CD14-positive monocyte (primary cell): ENCODE measurements at regions not wholly inside any gene's neighbourhood (a gene's known extent, or its start where the extent isn't known, plus 50 kb on each side); places are given as distances from the start of the nearest gene placed in this dataset.

Experiments used
- DNase-seq, 3 donors: peaks; one replicate each; pipeline ENCODE4 v3.0.0-alpha.2; 2011 to 2022
- H2AFZ ChIP-seq: 2 replicates; pipeline ENCODE4 v1.6.0; 2012; ENCODE audit warnings: mild to moderate bottlenecking, low read depth, low read length, inconsistent platforms; ENCODE audit not compliant: insufficient read depth, poor library complexity, severe bottlenecking
- H3K27ac ChIP-seq, 2 donors: 1 replicate in 1 of 2; 2 replicates in 1 of 2; pipeline ENCODE4 v1.5.1; 2012 to 2013; ENCODE audit warnings: low read length in 2 of 2, control low read depth in 1 of 2, inconsistent platforms in 1 of 2, low read depth in 1 of 2, mild to moderate bottlenecking in 1 of 2
- H3K27me3 ChIP-seq, 2 donors: one replicate each; pipeline versions ENCODE4 v1.6.0 to v1.6.1; 2011 to 2013; ENCODE audit warnings: low read length in 2 of 2; ENCODE audit not compliant: control insufficient read depth in 2 of 2, insufficient read depth in 2 of 2
- H3K36me3 ChIP-seq, 2 donors: replicated peaks in 1 of 2; 1 replicate in 1 of 2; 2 replicates in 1 of 2; pipeline versions ENCODE4 v1.5.1 to v1.6.1; 2012 to 2013; ENCODE audit warnings: low read length in 2 of 2, control low read depth in 1 of 2, inconsistent platforms in 1 of 2, mild to moderate bottlenecking in 1 of 2; ENCODE audit not compliant: insufficient read depth in 2 of 2, control insufficient read depth in 1 of 2
- H3K4me1 ChIP-seq, 2 donors: 1 replicate in 1 of 2; 2 replicates in 1 of 2; pipeline versions ENCODE4 v1.5.1 to v1.6.1; 2012 to 2013; ENCODE audit warnings: low read length in 2 of 2, control low read depth in 1 of 2, inconsistent platforms in 1 of 2, mild to moderate bottlenecking in 1 of 2, moderate library complexity in 1 of 2; ENCODE audit not compliant: insufficient read depth in 2 of 2, control insufficient read depth in 1 of 2
- H3K4me2 ChIP-seq: replicated peaks from 2 replicates; pipeline ENCODE3; 2012; ENCODE audit warnings: low read length, moderate library complexity, mild to moderate bottlenecking; ENCODE audit not compliant: poor library complexity, severe bottlenecking; ENCODE audit errors: extremely low read depth
- H3K4me3 ChIP-seq, 3 experiments: fragments of 200-600 bp in 1 of 3; sonication (generic) in 1 of 3; replicated peaks in 1 of 3; 1 replicate in 2 of 3; 2 replicates in 1 of 3; pipeline ENCODE4 v1.5.1; 2011 to 2013; ENCODE audit warnings: low read length in 3 of 3, mild to moderate bottlenecking in 3 of 3, control low read depth in 2 of 3, low read depth in 2 of 3, inconsistent platforms in 1 of 3, moderate library complexity in 1 of 3
- H3K79me2 ChIP-seq: 2 replicates; pipeline ENCODE4 v1.6.0; 2012; ENCODE audit warnings: mild to moderate bottlenecking, control low read depth, inconsistent platforms, low read length, moderate library complexity; ENCODE audit not compliant: insufficient read depth
- H3K9ac ChIP-seq: 2 replicates; pipeline ENCODE4 v1.6.0; 2017; ENCODE audit warnings: low read length, mild to moderate bottlenecking; ENCODE audit not compliant: insufficient read depth, poor library complexity, severe bottlenecking
- H3K9me3 ChIP-seq, 2 donors: replicated peaks in 1 of 2; 1 replicate in 1 of 2; 2 replicates in 1 of 2; pipeline versions ENCODE4 v1.5.1 to v1.6.1; 2012 to 2013; ENCODE audit warnings: low read length in 2 of 2, control low read depth in 1 of 2; ENCODE audit not compliant: control insufficient read depth in 1 of 2, insufficient read depth in 1 of 2
- H4K20me1 ChIP-seq: 2 replicates; pipeline ENCODE4 v1.6.0; 2012; ENCODE audit warnings: mild to moderate bottlenecking, low read length, control low read depth, moderate library complexity; ENCODE audit not compliant: insufficient read depth
- H3K27ac Mint-ChIP-seq, 7 donors: one replicate each; pipeline ENCODE4 v1.8.0; 2020; ENCODE audit warnings: mild to moderate bottlenecking in 7 of 7, mixed read lengths in 7 of 7, moderate library complexity in 6 of 7, inconsistent platforms in 2 of 7
- H3K27me3 Mint-ChIP-seq, 3 donors: one replicate each; pipeline ENCODE4 v1.8.0; 2021 to 2022; ENCODE audit warnings: low read depth in 3 of 3, mild to moderate bottlenecking in 3 of 3, mixed read lengths in 3 of 3, moderate library complexity in 3 of 3, inconsistent platforms in 1 of 3
- H3K36me3 Mint-ChIP-seq, 2 donors: one replicate each; pipeline ENCODE4 v1.8.0; 2020; ENCODE audit warnings: mixed read lengths in 2 of 2, inconsistent platforms in 1 of 2, mild to moderate bottlenecking in 1 of 2
- H3K4me1 Mint-ChIP-seq: one replicate; pipeline ENCODE4 v1.8.0; 2020; ENCODE audit warnings: mild to moderate bottlenecking, mixed read lengths
- H3K4me3 Mint-ChIP-seq, 2 donors: one replicate each; pipeline ENCODE4 v1.8.0; 2020; ENCODE audit warnings: mild to moderate bottlenecking in 2 of 2, mixed read lengths in 2 of 2, moderate library complexity in 1 of 2
- H3K9me3 Mint-ChIP-seq, 7 donors: one replicate each; pipeline ENCODE4 v1.8.0; 2020 to 2022; ENCODE audit warnings: mixed read lengths in 7 of 7, mild to moderate bottlenecking in 6 of 7, moderate library complexity in 6 of 7, inconsistent platforms in 2 of 7
- WGBS: methylation state at CpG from one replicate; pipeline ENCODE4 v1.1.5; 2013; ENCODE audit warnings: missing lambda C conversion rate; ENCODE audit not compliant: insufficient coverage; 5-methylcytosine and 5-hydroxymethylcytosine counted together
- intact Hi-C, 2 donors: fragments of 100-400 bp; cut with micrococcal nuclease; formaldehyde crosslinking; loops; one replicate each; pipeline versions ENCODE4 v1.15.0 to v1.15.1; 2023
- TF ChIP-seq, protein P1 (sequence below): fragments of 200-600 bp; IDR thresholded peaks from one replicate; pipeline ENCODE4 v1.8.0; 2022; ENCODE audit warnings: antibody characterized with exemption, mild to moderate bottlenecking

DNA sequence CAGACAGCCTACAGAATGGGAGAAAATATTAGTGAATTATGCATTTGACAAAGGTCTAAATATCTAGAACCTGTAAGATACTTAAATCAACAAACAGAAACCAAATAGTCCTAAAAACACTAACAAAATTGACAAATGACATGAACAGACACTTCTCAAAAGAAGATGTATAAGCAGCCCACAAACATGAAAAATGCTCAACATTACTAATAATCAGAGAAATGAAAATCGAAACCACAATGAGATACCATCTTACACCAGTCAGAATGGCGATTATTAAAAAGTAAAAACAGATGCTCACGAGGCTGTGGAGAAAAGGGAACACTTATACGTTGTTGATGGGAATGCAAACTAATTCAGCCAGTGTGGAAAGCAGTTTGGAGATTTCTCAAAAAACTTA lies 1186.8 kb downstream of the DTWD2 start:
- Histone ChIP-seq H3K4me3 (no peak overlapping the region), H3K4me1 (no peaks in the 10 kb centered on the region), H3K27ac (no peak overlapping the region), H4K20me1 (no peaks in the 10 kb centered on the region), H3K9me3 (no peaks in the 10 kb centered on the region), H3K4me2 (no peak overlapping the region), H3K27me3 (no peaks in the 10 kb centered on the region), H2AFZ (no peak overlapping the region), H3K79me2 (no peaks in the 10 kb centered on the region), H3K9ac (no peak overlapping the region), H3K36me3 (no peaks in the 10 kb centered on the region)
- no peaks in the 10 kb centered on the region for H3K4me1 Mint-ChIP-seq
- intact Hi-C loops, result no loop called here
- TF ChIP-seq, protein P1, sequence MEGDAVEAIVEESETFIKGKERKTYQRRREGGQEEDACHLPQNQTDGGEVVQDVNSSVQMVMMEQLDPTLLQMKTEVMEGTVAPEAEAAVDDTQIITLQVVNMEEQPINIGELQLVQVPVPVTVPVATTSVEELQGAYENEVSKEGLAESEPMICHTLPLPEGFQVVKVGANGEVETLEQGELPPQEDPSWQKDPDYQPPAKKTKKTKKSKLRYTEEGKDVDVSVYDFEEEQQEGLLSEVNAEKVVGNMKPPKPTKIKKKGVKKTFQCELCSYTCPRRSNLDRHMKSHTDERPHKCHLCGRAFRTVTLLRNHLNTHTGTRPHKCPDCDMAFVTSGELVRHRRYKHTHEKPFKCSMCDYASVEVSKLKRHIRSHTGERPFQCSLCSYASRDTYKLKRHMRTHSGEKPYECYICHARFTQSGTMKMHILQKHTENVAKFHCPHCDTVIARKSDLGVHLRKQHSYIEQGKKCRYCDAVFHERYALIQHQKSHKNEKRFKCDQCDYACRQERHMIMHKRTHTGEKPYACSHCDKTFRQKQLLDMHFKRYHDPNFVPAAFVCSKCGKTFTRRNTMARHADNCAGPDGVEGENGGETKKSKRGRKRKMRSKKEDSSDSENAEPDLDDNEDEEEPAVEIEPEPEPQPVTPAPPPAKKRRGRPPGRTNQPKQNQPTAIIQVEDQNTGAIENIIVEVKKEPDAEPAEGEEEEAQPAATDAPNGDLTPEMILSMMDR, result no peak
- no peak overlapping the region for H3K4me3 Mint-ChIP-seq
- H3K36me3 Mint-ChIP-seq, result no peaks in the 10 kb centered on the region
- no CpG with 5 or more reads among the region's 4 CpGs for WGBS
- H3K9me3 Mint-ChIP-seq, result peaks cover 0 to 9% (median 0%) of the 10 kb centered on the region in 7 donors
- no peak overlapping the region for H3K27ac Mint-ChIP-seq
- no peaks in the 10 kb centered on the region for H3K27me3 Mint-ChIP-seq
- no peak for DNase-seq

DNA sequence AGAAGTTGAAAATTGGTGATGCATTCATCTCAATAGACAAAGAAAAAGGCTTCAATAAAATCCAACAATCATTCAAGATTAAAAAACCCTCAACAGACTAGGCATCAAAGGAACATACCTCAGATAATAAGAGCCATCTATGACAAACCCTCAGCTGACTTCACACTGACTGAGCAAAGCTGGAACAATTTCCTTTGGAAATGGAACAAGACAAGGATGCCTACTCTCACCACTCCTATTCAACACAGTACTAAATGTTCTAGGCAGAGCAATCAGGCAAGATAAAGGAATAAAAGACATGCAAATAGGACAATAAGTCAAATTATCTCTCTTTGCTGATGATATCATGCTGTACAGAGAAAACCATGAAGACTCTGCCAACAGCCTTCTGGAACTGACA lies 1188.1 kb downstream of the DTWD2 start:
- no peaks in the 10 kb centered on the region for H3K9me3 ChIP-seq
- no peak overlapping the region for H3K27ac ChIP-seq
- H3K79me2 ChIP-seq, result no peaks in the 10 kb centered on the region
- H3K4me3 ChIP-seq, result no peak overlapping the region
- no peaks in the 10 kb centered on the region for H4K20me1 ChIP-seq
- Mint-ChIP-seq H3K27ac (no peak overlapping the region), H3K36me3 (no peaks in the 10 kb centered on the region), H3K27me3 (peaks cover 0 to 1% (median 0%) of the 10 kb centered on the region in 3 donors), H3K4me1 (no peaks in the 10 kb centered on the region), H3K4me3 (no peak overlapping the region), H3K9me3 (peaks cover 0 to 9% (median 2%) of the 10 kb centered on the region in 7 donors)
- TF ChIP-seq, protein P1, result no peak
- H3K36me3 ChIP-seq, result no peaks in the 10 kb centered on the region
- H3K9ac ChIP-seq, result no peak overlapping the region
- intact Hi-C loops, result no loop called here
- no peak for DNase-seq
- H2AFZ ChIP-seq, result no peak overlapping the region
- H3K4me1 ChIP-seq, result no peaks in the 10 kb centered on the region
- H3K4me2 ChIP-seq, result no peak overlapping the region
- H3K27me3 ChIP-seq, result no peaks in the 10 kb centered on the region
